OCI-LY3 (cell line): ENCODE measurements at regions not wholly inside any gene's neighbourhood (a gene's known extent, or its start where the extent isn't known, plus 50 kb on each side); places are given as distances from the start of the nearest gene placed in this dataset.
"Not testable (repeated sequence)": the region's sequence is repeated elsewhere in the genome, so short reads cannot be mapped to it uniquely, and the experiment has no call there.

ENCODE experiments used
- EZH2phosphoT487 ChIP-seq: fragments of 200-600 bp; shearing (Covaris generic); IDR thresholded peaks from 2 replicates; pipeline ENCODE4 v1.6.1; 2018; ENCODE audit warnings: antibody characterized with exemption, mixed run types, low read depth
- TF ChIP-seq, protein P1 (sequence below): fragments of 200-600, 300-600 bp; sonication (generic); IDR thresholded peaks from 2 replicates; pipeline ENCODE4 v1.5.1; 2014; ENCODE audit warnings: antibody characterized with exemption, low read length, low read depth

DNA sequence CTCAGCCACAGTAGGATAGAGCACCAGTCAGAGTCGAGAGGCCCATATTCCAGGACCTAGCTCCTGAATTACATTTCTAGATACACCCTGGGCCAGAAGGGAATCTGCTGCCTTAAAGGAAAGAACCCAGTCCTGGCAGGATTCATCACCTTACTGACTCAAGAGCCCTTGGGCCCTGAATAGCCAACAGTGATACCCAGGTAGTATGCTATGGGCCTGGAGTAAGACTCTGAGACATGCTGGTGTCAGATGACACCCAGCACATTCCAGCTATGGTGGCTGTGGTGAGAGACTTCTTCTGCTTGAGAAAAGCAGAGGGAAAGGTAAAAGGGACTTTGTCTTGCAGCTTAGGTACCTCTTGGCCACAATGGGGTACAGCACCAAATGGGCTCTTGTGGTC lies 192.5 kb downstream of the MSX2 start:
- TF ChIP-seq, protein P1, sequence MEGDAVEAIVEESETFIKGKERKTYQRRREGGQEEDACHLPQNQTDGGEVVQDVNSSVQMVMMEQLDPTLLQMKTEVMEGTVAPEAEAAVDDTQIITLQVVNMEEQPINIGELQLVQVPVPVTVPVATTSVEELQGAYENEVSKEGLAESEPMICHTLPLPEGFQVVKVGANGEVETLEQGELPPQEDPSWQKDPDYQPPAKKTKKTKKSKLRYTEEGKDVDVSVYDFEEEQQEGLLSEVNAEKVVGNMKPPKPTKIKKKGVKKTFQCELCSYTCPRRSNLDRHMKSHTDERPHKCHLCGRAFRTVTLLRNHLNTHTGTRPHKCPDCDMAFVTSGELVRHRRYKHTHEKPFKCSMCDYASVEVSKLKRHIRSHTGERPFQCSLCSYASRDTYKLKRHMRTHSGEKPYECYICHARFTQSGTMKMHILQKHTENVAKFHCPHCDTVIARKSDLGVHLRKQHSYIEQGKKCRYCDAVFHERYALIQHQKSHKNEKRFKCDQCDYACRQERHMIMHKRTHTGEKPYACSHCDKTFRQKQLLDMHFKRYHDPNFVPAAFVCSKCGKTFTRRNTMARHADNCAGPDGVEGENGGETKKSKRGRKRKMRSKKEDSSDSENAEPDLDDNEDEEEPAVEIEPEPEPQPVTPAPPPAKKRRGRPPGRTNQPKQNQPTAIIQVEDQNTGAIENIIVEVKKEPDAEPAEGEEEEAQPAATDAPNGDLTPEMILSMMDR, result not testable (repeated sequence)
- not testable (repeated sequence) for TF ChIP-seq EZH2phosphoT487
